GM13977 (cell line): ENCODE measurements at regions not wholly inside any gene's neighbourhood (a gene's known extent, or its start where the extent isn't known, plus 50 kb on each side); places are given as distances from the start of the nearest gene placed in this dataset.

Experiments used
- DNase-seq: peaks from one replicate; pipeline ENCODE4 v3.0.0; 2012; ENCODE audit warnings: low spot score
- in situ Hi-C: fragments of 300-500 bp; cut with MboI; formaldehyde crosslinking; loops from one replicate; pipeline ENCODE4 v1.12.0; 2022; ENCODE audit warnings: low sequenced_read_pairs, low pct_unique_long_range_greater_than_20kb, mixed read lengths, inconsistent platforms; ENCODE audit not compliant: unreplicated experiment
- TF ChIP-seq, protein P1 (sequence below): IDR thresholded peaks from 2 replicates; pipeline ENCODE4 v1.5.1; 2012; ENCODE audit warnings: mild to moderate bottlenecking, control low read depth; ENCODE audit not compliant: insufficient read depth; ENCODE audit errors: extremely low read depth, missing control alignments

DNA sequence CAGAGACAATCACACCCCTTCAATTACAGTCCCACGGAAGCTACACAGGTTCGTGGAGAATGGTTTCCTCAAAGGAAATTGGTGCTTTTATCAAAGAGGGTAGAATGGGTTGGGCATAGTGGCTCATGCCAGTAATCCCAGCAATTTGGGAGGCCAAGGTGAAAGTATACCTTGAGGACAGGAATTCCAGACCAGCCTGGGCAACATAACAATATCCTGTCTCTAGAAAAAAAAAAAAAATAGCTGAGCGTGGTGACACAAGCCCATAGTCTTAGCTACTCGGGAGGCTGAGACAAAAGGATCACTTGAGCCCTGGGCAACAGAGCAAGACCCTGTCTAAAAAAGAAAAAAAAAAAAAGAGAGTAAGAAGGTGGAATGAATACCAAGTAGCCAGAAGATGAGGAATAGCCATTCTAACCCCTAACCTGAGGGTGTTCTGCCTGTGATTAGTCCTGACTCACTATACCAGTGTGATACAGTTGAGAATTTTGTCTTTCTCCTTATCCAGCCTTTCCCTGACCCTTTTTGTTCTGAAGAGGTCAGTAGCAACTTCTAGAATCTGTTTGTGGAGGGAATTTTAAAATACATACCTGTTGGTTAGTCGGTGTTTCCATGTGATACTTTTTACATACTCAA is 283.2 kb downstream of the MREG start:
- TF ChIP-seq, protein P1, sequence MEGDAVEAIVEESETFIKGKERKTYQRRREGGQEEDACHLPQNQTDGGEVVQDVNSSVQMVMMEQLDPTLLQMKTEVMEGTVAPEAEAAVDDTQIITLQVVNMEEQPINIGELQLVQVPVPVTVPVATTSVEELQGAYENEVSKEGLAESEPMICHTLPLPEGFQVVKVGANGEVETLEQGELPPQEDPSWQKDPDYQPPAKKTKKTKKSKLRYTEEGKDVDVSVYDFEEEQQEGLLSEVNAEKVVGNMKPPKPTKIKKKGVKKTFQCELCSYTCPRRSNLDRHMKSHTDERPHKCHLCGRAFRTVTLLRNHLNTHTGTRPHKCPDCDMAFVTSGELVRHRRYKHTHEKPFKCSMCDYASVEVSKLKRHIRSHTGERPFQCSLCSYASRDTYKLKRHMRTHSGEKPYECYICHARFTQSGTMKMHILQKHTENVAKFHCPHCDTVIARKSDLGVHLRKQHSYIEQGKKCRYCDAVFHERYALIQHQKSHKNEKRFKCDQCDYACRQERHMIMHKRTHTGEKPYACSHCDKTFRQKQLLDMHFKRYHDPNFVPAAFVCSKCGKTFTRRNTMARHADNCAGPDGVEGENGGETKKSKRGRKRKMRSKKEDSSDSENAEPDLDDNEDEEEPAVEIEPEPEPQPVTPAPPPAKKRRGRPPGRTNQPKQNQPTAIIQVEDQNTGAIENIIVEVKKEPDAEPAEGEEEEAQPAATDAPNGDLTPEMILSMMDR = no peak
- no peak for DNase-seq
- in situ Hi-C loops = no loop called here

DNA sequence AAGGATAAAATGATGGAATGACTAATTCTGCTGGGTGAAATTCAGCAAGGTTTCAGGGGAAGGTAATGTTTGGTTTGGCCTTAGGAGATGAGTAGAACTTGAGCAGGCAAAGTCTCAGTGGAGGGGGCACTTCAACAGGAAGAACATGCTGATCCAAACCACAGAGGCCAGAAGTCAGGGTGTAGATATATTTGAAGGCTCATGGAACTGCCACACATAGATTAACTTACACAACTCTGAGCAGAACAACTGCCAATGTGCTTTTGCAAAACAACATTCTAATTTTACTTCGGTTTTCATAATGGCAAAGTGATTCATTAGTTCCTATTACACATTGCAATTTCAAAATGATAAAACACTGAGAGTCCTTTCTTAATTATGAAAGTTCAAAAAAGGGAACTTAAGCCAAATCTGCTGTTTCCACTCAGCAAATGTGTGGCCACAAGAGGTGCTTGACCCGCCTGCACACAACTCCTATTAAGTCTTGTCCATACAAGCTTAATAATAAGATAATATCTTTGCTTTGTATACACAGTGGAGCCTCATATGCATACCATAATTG is 284.8 kb downstream of the MREG start:
- peak; percentile 31 for DNase-seq
- in situ Hi-C loops = no loop called here
- TF ChIP-seq, protein P1 = no peak

DNA sequence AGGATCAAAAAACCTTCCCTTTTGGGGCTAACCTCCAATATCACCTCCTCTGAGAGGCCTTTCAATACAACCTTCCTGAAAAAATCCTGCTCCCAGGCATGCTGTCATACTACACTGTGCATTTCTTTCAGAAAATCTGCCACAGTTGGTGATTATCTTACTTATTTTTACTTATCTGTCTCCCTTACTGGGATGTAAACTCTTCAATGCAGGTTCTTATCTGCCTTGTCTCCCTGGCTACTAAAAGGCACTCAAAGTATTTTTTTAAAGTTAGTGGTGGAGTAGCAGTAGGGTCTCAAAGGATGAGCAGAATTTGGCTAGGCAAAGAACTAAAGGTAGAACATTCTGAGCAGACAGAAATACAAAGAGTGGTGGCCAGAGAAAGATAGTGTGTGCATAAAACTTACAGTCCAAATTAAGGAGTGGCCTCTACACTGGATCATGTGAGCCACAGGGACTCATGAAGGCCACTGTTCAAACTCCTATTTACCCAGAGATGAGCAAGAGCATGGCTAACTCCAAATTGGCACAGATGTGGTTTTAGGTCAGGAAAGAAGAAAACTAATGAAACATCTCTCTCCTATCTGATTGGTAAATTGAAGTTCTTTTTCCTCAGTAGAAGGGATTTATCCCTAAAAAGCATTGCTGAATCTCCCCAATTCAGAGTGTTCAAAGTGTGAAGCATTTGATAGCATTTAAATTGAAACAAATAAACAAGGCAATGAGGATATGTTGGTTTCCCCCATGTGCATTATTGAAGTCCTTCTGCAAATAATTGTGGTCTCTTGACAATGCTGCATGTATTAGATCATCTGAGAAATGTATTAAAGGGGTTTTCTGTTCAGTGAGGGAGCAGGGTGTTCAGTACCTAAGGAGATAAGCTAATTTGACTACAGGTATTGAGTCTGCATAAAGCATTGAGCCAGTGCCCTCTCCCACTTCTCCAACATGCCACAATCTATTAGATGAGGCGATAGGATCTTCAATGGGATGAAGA is 285.5 kb downstream of the MREG start:
- peak; percentile 8 for DNase-seq
- TF ChIP-seq, protein P1 = no peak
- in situ Hi-C loops = no loop called here

DNA sequence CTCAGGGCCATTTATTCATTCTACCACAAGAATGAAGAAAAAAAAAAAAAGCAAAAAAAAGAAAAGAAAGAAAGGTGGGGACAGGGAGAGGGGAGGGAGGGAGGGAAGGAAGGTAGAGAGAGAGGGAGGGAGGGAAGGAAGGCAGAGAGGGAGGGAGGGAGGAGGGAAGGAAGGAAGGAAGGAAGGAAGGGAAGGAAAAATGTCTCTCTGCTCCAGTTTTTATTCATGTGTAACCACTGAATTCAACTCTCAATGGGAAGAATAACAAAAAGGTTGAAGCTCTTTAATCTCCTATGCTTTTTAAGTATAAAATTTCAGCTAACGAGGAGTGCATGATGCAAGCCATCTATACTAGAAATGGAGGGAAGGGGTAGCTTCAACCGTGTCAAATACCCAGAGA is 287.3 kb downstream of the MREG start:
- in situ Hi-C loops = no loop called here
- no peak for DNase-seq
- TF ChIP-seq, protein P1 = no peak

DNA sequence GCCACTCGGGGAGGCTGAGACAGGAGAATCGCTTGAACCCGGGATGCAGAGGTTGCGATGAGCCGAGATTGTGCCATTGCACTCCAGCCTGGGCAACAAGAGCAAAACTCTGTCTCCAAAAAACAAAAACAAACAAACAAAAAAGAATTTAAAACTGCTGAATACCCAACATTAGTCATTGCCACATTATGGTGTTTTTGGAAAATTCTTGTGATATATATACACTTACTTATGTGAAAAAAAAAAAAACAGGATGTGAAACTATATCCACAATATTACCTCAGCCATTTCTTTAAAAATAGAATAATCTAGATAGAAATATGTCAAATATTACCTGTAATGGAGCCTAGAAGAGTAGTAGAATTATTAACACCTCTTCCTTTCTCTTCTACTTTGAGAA is 288.3 kb upstream of the FN1 start:
- in situ Hi-C loops = no loop called here
- TF ChIP-seq, protein P1 = no peak
- no peak for DNase-seq

DNA sequence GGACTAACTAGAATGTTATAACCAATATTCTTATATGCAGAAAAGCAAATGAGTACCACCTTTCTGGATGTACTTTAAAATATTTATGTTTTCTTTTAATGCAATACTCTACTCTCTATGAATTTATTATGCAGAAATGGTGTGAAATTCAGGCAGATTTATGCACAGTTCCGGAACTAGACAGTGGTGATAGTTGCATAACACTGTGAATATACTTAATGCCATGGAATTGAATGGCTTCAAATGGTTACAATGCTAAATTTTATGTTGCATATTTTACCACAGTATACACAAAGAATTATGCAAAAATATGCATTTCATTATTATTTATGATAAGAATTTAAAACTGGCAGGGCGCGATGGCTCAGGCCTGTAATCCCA is 287.8 kb upstream of the FN1 start:
- in situ Hi-C loops = no loop called here
- DNase-seq = no peak
- TF ChIP-seq, protein P1 = no peak
